Progenitor cell of endocrine pancreas (in vitro differentiated cells): ENCODE measurements at regions not wholly inside any gene's neighbourhood (a gene's known extent, or its start where the extent isn't known, plus 50 kb on each side); places are given as distances from the start of the nearest gene placed in this dataset.

Experiments used
- DNase-seq: peaks from one replicate; pipeline ENCODE4 v3.0.0; 2021; ENCODE audit warnings: low spot score; ENCODE audit not compliant: unreplicated experiment
- H3K27ac Mint-ChIP-seq: 2 replicates; pipeline ENCODE4 v1.8.0; 2021; ENCODE audit warnings: mild to moderate bottlenecking, moderate library complexity, mixed read lengths
- H3K27me3 Mint-ChIP-seq: 2 replicates; pipeline ENCODE4 v1.8.0; 2021; ENCODE audit warnings: mixed read lengths
- H3K36me3 Mint-ChIP-seq: 2 replicates; pipeline ENCODE4 v1.8.0; 2022; ENCODE audit warnings: mixed read lengths; ENCODE audit not compliant: insufficient read depth
- H3K4me1 Mint-ChIP-seq: 2 replicates; pipeline ENCODE4 v1.8.0; 2021; ENCODE audit warnings: low read depth, mixed read lengths
- H3K4me3 Mint-ChIP-seq: 2 replicates; pipeline ENCODE4 v1.8.0; 2021; ENCODE audit warnings: low read depth, mild to moderate bottlenecking, moderate library complexity, mixed read lengths
- H3K9me3 Mint-ChIP-seq: 2 replicates; pipeline ENCODE4 v1.8.0; 2021; ENCODE audit warnings: low read depth, mixed read lengths
- TF ChIP-seq, protein P1 (sequence below): fragments of 200-600 bp; sonication (generic); IDR thresholded peaks from one replicate; pipeline ENCODE4 v1.5.0; 2021; ENCODE audit warnings: antibody characterized with exemption, mild to moderate bottlenecking; ENCODE audit not compliant: unreplicated experiment

DNA sequence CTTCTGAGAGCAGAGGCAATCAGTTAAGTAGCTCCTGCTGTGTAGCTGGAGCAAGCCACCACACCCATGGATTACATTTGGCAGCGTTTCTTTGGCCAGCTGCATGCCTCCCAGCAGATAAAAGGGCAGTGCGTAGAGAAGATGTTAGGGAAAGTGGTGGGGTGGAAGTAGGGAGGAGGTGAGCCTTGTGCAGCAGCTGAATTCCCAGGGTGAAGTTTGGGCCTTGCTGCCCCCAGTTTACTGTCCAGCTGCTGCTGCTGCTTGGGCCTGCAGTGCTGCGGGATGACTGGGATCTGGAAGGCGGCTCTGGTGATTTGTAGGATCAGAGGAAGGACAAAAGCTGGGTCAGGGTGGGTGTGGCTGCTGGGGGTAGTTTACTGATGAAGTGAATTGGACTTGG, 318.7 kb upstream of the C2CD4B start:
- DNase-seq: no peak
- H3K9me3 Mint-ChIP-seq: no peaks in the 10 kb centered on the region
- H3K27me3 Mint-ChIP-seq: no peaks in the 10 kb centered on the region
- H3K4me1 Mint-ChIP-seq: peaks cover 16% of the 10 kb centered on the region
- no peaks in the 10 kb centered on the region for H3K36me3 Mint-ChIP-seq
- H3K27ac Mint-ChIP-seq: no peak overlapping the region
- H3K4me3 Mint-ChIP-seq: no peak overlapping the region
- TF ChIP-seq, protein P1, sequence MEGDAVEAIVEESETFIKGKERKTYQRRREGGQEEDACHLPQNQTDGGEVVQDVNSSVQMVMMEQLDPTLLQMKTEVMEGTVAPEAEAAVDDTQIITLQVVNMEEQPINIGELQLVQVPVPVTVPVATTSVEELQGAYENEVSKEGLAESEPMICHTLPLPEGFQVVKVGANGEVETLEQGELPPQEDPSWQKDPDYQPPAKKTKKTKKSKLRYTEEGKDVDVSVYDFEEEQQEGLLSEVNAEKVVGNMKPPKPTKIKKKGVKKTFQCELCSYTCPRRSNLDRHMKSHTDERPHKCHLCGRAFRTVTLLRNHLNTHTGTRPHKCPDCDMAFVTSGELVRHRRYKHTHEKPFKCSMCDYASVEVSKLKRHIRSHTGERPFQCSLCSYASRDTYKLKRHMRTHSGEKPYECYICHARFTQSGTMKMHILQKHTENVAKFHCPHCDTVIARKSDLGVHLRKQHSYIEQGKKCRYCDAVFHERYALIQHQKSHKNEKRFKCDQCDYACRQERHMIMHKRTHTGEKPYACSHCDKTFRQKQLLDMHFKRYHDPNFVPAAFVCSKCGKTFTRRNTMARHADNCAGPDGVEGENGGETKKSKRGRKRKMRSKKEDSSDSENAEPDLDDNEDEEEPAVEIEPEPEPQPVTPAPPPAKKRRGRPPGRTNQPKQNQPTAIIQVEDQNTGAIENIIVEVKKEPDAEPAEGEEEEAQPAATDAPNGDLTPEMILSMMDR: no peak

GRCh38 chr15:62485170-62485720, 320.2 kb upstream of the C2CD4B start:
- Mint-ChIP-seq H3K27ac (no peak overlapping the region), H3K4me1 (peaks cover 21% of the 10 kb centered on the region), H3K4me3 (no peak overlapping the region), H3K9me3 (no peaks in the 10 kb centered on the region), H3K36me3 (no peaks in the 10 kb centered on the region), H3K27me3 (no peaks in the 10 kb centered on the region)
- TF ChIP-seq, protein P1: no peak
- no peak for DNase-seq

GRCh38 chr15:62486041-62486440, 321.0 kb upstream of the C2CD4B start:
- no peak overlapping the region for H3K4me3 Mint-ChIP-seq
- no peak for DNase-seq
- H3K36me3 Mint-ChIP-seq: no peaks in the 10 kb centered on the region
- peaks cover 21% of the 10 kb centered on the region for H3K4me1 Mint-ChIP-seq
- TF ChIP-seq, protein P1: no peak
- no peak overlapping the region for H3K27ac Mint-ChIP-seq
- no peaks in the 10 kb centered on the region for H3K27me3 Mint-ChIP-seq
- H3K9me3 Mint-ChIP-seq: no peaks in the 10 kb centered on the region

- H3K27me3 Mint-ChIP-seq: no peaks in the 10 kb centered on the region
- peaks cover 24% of the 10 kb centered on the region for H3K4me1 Mint-ChIP-seq
- no peaks in the 10 kb centered on the region for H3K36me3 Mint-ChIP-seq
- TF ChIP-seq, protein P1: no peak
- no peak overlapping the region for H3K4me3 Mint-ChIP-seq
- no peak overlapping the region for H3K27ac Mint-ChIP-seq
- DNase-seq: no peak
- H3K9me3 Mint-ChIP-seq: no peaks in the 10 kb centered on the region
Measured at GRCh38 chr15:62488387-62488786, 323.3 kb upstream of the C2CD4B start.

DNA sequence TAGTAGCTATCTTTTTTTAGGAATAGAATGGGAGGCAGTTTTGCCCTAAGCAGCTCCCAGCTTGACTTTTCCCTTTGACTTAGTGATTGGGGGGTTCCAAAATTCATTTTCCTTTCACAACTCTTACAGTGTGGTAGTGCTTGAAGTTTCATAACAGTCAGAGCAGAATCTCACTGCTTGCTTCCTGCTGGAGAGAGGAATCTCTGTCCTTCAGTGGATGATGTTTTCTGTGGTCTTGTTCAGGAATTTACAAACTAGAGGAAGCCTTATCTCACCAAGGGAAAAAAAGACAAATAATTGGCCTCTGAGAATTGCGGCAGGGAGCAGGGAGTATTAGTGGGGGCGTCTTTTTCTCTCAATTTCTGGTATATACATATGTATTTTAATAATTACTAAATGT, 326.6 kb upstream of the C2CD4B start:
- H3K36me3 Mint-ChIP-seq: no peaks in the 10 kb centered on the region
- no peak for DNase-seq
- H3K9me3 Mint-ChIP-seq: no peaks in the 10 kb centered on the region
- peaks cover 19% of the 10 kb centered on the region for H3K4me1 Mint-ChIP-seq
- H3K4me3 Mint-ChIP-seq: no peak overlapping the region
- H3K27me3 Mint-ChIP-seq: no peaks in the 10 kb centered on the region
- no peak overlapping the region for H3K27ac Mint-ChIP-seq
- TF ChIP-seq, protein P1: no peak
